Epithelial cell of proximal tubule (primary cell): ENCODE measurements at regions not wholly inside any gene's neighbourhood (a gene's known extent, or its start where the extent isn't known, plus 50 kb on each side); places are given as distances from the start of the nearest gene placed in this dataset.
A peak's percentile ranks its signal among the peaks of the same experiment; 100 is the strongest.

Source experiments
- DNase-seq: peaks from one replicate; pipeline ENCODE4 v3.0.0-alpha.2; 2011; ENCODE audit warnings: low read depth
- H3K4me3 ChIP-seq: 2 replicates; pipeline ENCODE4 v1.5.1; 2011; ENCODE audit warnings: low read depth, mild to moderate bottlenecking, low read length
- CTCF ChIP-seq: conservative IDR thresholded peaks from 2 replicates; pipeline ENCODE4 v1.5.1; 2012; ENCODE audit warnings: low read depth, mild to moderate bottlenecking, low read length

GRCh38 chrX:95218976-95219375 is 1465.7 kb upstream of the DIAPH2 start:
- TF ChIP-seq CTCF: no peak
- DNase-seq: no peak
- H3K4me3 ChIP-seq: no peak overlapping the region

DNA sequence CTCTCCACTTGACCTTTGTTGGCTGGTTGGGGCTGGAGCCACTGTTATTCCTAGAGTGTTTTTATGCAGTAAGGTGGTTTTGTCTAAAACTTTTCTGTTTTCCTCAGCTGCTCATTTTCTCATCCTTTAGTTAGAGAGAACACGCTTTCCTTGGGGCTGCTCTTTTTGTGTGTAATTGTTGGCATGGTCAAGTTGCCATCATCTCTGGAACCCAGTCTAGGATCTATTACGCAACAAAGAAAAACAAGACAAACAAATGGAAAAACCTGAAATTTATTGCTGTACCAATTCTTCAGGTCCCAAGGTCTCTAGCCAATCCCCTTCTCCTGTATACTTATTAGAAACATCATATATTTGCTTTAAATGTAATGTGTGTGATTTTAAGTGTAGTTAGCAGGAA is 1436.3 kb upstream of the DIAPH2 start:
- no peak for TF ChIP-seq CTCF
- no peak for DNase-seq

DNA sequence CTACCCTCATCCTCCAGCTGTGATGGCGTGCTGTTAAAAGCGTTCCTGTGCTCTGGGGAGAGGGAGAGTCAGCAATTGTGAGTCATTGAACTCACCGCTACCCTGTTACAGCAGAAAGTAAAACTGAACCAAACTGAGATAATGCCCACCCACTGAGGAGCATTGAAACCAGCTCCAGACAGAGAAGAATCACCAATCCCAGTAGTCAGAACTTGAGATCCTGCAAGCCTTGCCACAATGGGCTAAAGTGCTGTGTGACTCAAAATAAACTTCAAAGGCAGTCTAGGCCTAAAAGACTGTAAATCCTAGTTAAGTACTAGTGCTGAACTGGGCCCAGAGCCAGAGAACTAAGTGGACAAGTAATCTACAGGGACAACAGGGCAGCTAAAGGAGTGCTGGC is 1394.2 kb upstream of the DIAPH2 start:
- no peak for DNase-seq
- no peak for TF ChIP-seq CTCF
- H3K4me3 ChIP-seq: no peak overlapping the region

More for the DNA sequence above, 1436.3 kb upstream of the DIAPH2 start:
- no peak overlapping the region for H3K4me3 ChIP-seq

DNA sequence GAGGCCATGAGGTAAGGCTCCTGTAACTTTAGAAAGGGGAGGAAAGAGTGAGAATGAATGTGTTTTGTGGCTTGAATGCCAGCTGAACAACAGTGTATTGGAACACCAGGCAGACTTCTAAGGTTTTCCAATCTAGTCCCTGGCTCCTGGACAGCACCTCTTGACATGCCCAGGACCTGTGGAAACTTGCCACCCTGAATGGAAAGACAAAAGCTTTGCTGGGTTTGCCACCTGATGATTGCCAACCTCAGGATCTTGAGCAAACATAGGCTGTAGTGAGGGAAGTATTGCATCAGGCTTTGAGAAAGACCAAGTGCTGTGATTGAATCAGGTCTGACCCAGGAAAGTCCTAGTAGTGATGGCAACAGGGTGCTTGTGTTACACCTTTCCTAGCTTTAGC is 1393.1 kb upstream of the DIAPH2 start:
- no peak overlapping the region for H3K4me3 ChIP-seq
- TF ChIP-seq CTCF: no peak
- no peak for DNase-seq

GRCh38 chrX:95318882-95319281 is 1365.8 kb upstream of the DIAPH2 start:
- no peak overlapping the region for H3K4me3 ChIP-seq
- peak; percentile 17 for TF ChIP-seq CTCF
- DNase-seq: no peak

GRCh38 chrX:95325185-95325584 is 1359.5 kb upstream of the DIAPH2 start:
- no peak for TF ChIP-seq CTCF
- no peak overlapping the region for H3K4me3 ChIP-seq
- no peak for DNase-seq

- DNase-seq: no peak
- H3K4me3 ChIP-seq: no peak overlapping the region
- TF ChIP-seq CTCF: no peak
Observed at GRCh38 chrX:95330292-95330691, 1354.3 kb upstream of the DIAPH2 start.
